Spinal cord (tissue), 9 donors: ENCODE measurements at regions not wholly inside any gene's neighbourhood (a gene's known extent, or its start where the extent isn't known, plus 50 kb on each side); places are given as distances from the start of the nearest gene placed in this dataset.

Experiments
- DNase-seq, 6 donors: peaks; one replicate each; pipeline versions ENCODE4 v3.0.0 to v3.0.0-alpha.2; 2013 to 2015; ENCODE audit warnings: low spot score in 6 of 6, low read depth in 4 of 6
- H3K27ac ChIP-seq: one replicate; pipeline ENCODE4 v1.5.1; 2013; ENCODE audit warnings: low read depth, low read length, control low read depth
- H3K27me3 ChIP-seq: one replicate; pipeline ENCODE4 v1.6.1; 2013; ENCODE audit warnings: low read length; ENCODE audit not compliant: control insufficient read depth, insufficient read depth
- H3K36me3 ChIP-seq: one replicate; pipeline ENCODE4 v1.6.1; 2013; ENCODE audit warnings: low read length; ENCODE audit not compliant: control insufficient read depth, insufficient read depth
- H3K4me1 ChIP-seq: one replicate; pipeline ENCODE4 v1.6.1; 2013; ENCODE audit warnings: low read length; ENCODE audit not compliant: control insufficient read depth, insufficient read depth
- H3K4me3 ChIP-seq: one replicate; pipeline ENCODE4 v1.5.1; 2013; ENCODE audit warnings: low read depth, low read length, control low read depth
- H3K9me3 ChIP-seq: one replicate; pipeline ENCODE4 v1.6.1; 2013; ENCODE audit warnings: low read length; ENCODE audit not compliant: control insufficient read depth, insufficient read depth
- WGBS: methylation state at CpG from one replicate; pipeline ENCODE4 v1.1.5; 2013; ENCODE audit warnings: missing lambda C conversion rate; ENCODE audit not compliant: insufficient coverage; 5-methylcytosine and 5-hydroxymethylcytosine counted together
- donor health status: healthy.

GRCh38 chr5:74469234-74469994, 171.1 kb downstream of the ENC1 start:
- H3K4me3 ChIP-seq = no peak overlapping the region

GRCh38 chr5:74468421-74468820, 172.1 kb downstream of the ENC1 start:
- H3K9me3 ChIP-seq = no peaks in the 10 kb centered on the region
- DNase-seq = no peak
- no peaks in the 10 kb centered on the region for H3K4me1 ChIP-seq
- no peaks in the 10 kb centered on the region for H3K27me3 ChIP-seq
- H3K4me3 ChIP-seq = no peak overlapping the region
- WGBS = 88% methylated on average over 2 of the region's 5 CpGs
- H3K36me3 ChIP-seq = no peaks in the 10 kb centered on the region
- no peak overlapping the region for H3K27ac ChIP-seq

More at GRCh38 chr5:74469234-74469994, 171.1 kb downstream of the ENC1 start:
- Histone ChIP-seq H3K27ac (no peak overlapping the region), H3K9me3 (no peaks in the 10 kb centered on the region), H3K36me3 (no peaks in the 10 kb centered on the region), H3K4me1 (no peaks in the 10 kb centered on the region), H3K27me3 (no peaks in the 10 kb centered on the region)
- DNase-seq = peak in 2 of 6 donors; percentile 29 to 77
- 71% methylated on average over 7 of the region's 8 CpGs for WGBS

GRCh38 chr5:74465724-74466123, 174.8 kb downstream of the ENC1 start:
- WGBS = 100% methylated on average over 2 of the region's 2 CpGs
- no peak for DNase-seq
- Histone ChIP-seq H3K27ac (no peak overlapping the region), H3K4me1 (no peaks in the 10 kb centered on the region), H3K4me3 (no peak overlapping the region), H3K27me3 (no peaks in the 10 kb centered on the region), H3K9me3 (no peaks in the 10 kb centered on the region), H3K36me3 (no peaks in the 10 kb centered on the region)

- WGBS = 43% methylated on average over 2 of the region's 5 CpGs
- DNase-seq = peak in 1 of 6 donors; percentile 23
Observed at GRCh38 chr5:74464512-74465209, 175.9 kb downstream of the ENC1 start.

GRCh38 chr5:74462356-74462755, 178.2 kb downstream of the ENC1 start:
- WGBS = 71% methylated on average over 1 of the region's 1 CpG
- no peaks in the 10 kb centered on the region for H3K36me3 ChIP-seq
- H3K4me1 ChIP-seq = no peaks in the 10 kb centered on the region
- no peak overlapping the region for H3K27ac ChIP-seq
- no peak overlapping the region for H3K4me3 ChIP-seq
- DNase-seq = no peak
- H3K9me3 ChIP-seq = no peaks in the 10 kb centered on the region
- H3K27me3 ChIP-seq = no peaks in the 10 kb centered on the region

More at GRCh38 chr5:74464512-74465209, 175.9 kb downstream of the ENC1 start:
- Histone ChIP-seq H3K9me3 (no peaks in the 10 kb centered on the region), H3K27me3 (no peaks in the 10 kb centered on the region), H3K36me3 (no peaks in the 10 kb centered on the region), H3K4me1 (no peaks in the 10 kb centered on the region), H3K4me3 (no peak overlapping the region), H3K27ac (no peak overlapping the region)

GRCh38 chr5:74461251-74461650, 179.3 kb downstream of the ENC1 start:
- H3K4me1 ChIP-seq = no peaks in the 10 kb centered on the region
- H3K4me3 ChIP-seq = no peak overlapping the region
- no peaks in the 10 kb centered on the region for H3K27me3 ChIP-seq
- no peaks in the 10 kb centered on the region for H3K36me3 ChIP-seq
- peak in 1 of 6 donors; percentile 88 for DNase-seq
- no CpG with 5 or more reads among the region's 1 CpG for WGBS
- no peaks in the 10 kb centered on the region for H3K9me3 ChIP-seq
- no peak overlapping the region for H3K27ac ChIP-seq

GRCh38 chr5:74460694-74461093, 179.8 kb downstream of the ENC1 start:
- no peaks in the 10 kb centered on the region for H3K36me3 ChIP-seq
- WGBS = 57% methylated on average over 1 of the region's 3 CpGs
- no peak for DNase-seq
- H3K27me3 ChIP-seq = no peaks in the 10 kb centered on the region
- H3K4me1 ChIP-seq = no peaks in the 10 kb centered on the region
- no peaks in the 10 kb centered on the region for H3K9me3 ChIP-seq
- no peak overlapping the region for H3K27ac ChIP-seq
- H3K4me3 ChIP-seq = no peak overlapping the region

GRCh38 chr5:74459984-74460383, 180.5 kb downstream of the ENC1 start:
- H3K36me3 ChIP-seq = no peaks in the 10 kb centered on the region
- H3K4me1 ChIP-seq = no peaks in the 10 kb centered on the region
- no peak overlapping the region for H3K27ac ChIP-seq
- no peaks in the 10 kb centered on the region for H3K27me3 ChIP-seq
- no peak overlapping the region for H3K4me3 ChIP-seq
- no peaks in the 10 kb centered on the region for H3K9me3 ChIP-seq
- no CpG with 5 or more reads among the region's 1 CpG for WGBS
- no peak for DNase-seq

- Histone ChIP-seq H3K27me3 (no peaks in the 10 kb centered on the region), H3K4me1 (no peaks in the 10 kb centered on the region), H3K36me3 (no peaks in the 10 kb centered on the region), H3K9me3 (no peaks in the 10 kb centered on the region), H3K4me3 (no peak overlapping the region), H3K27ac (no peak overlapping the region)
- DNase-seq = no peak
Observed at GRCh38 chr5:74457876-74458275, 182.7 kb downstream of the ENC1 start.
